ENCODE measurements at regions not wholly inside any gene's neighbourhood (a gene's known extent, or its start where the extent isn't known, plus 50 kb on each side); places are given as distances from the start of the nearest gene placed in this dataset.

GRCh38 chr16:86761111-86762031 is 183.0 kb downstream of the FOXL1 start:
- no peak for DNase-seq (ENCODE audit: low read depth)
- H3K4me3 ChIP-seq (ENCODE audit: low read depth, low read length): peak overlapping the region; percentile 32

- DNase-seq (ENCODE audit: low read depth): no peak
- H3K4me3 ChIP-seq (ENCODE audit: low read depth, low read length): peak overlapping the region; percentile 32
These were observed 183.7 kb downstream of the FOXL1 start for GRCh38 chr16:86762095-86762494.

- no peak for DNase-seq (ENCODE audit: low read depth)
- no peak overlapping the region for H3K4me3 ChIP-seq (ENCODE audit: low read depth, low read length)
These were observed 185.5 kb downstream of the FOXL1 start for GRCh38 chr16:86763819-86764218.

- no peak for DNase-seq (ENCODE audit: low read depth)
- no peak overlapping the region for H3K4me3 ChIP-seq (ENCODE audit: low read depth, low read length)
These were observed 186.2 kb downstream of the FOXL1 start for GRCh38 chr16:86764551-86764950.

GRCh38 chr16:86765389-86766026 is 187.2 kb downstream of the FOXL1 start:
- no peak for DNase-seq (ENCODE audit: low read depth)

GRCh38 chr16:86766700-86767099 is 188.4 kb downstream of the FOXL1 start:
- H3K4me3 ChIP-seq (ENCODE audit: low read depth, low read length): no peak overlapping the region
- DNase-seq (ENCODE audit: low read depth): no peak

More at GRCh38 chr16:86765389-86766026, 187.2 kb downstream of the FOXL1 start:
- H3K4me3 ChIP-seq (ENCODE audit: low read depth, low read length): no peak overlapping the region

- H3K4me3 ChIP-seq (ENCODE audit: low read depth, low read length): no peak overlapping the region
- DNase-seq (ENCODE audit: low read depth): no peak
These were observed 190.0 kb downstream of the FOXL1 start for GRCh38 chr16:86768228-86768791.

- no peak overlapping the region for H3K4me3 ChIP-seq (ENCODE audit: low read depth, low read length)
- DNase-seq (ENCODE audit: low read depth): no peak
These were observed 190.7 kb downstream of the FOXL1 start for GRCh38 chr16:86768999-86769398.

GRCh38 chr16:86771506-86772460 is 193.4 kb downstream of the FOXL1 start:
- DNase-seq (ENCODE audit: low read depth): no peak

GRCh38 chr16:86772671-86773353 is 194.5 kb downstream of the FOXL1 start:
- H3K4me3 ChIP-seq (ENCODE audit: low read depth, low read length): no peak overlapping the region
- DNase-seq (ENCODE audit: low read depth): peak; percentile 47

More at GRCh38 chr16:86771506-86772460, 193.4 kb downstream of the FOXL1 start:
- H3K4me3 ChIP-seq (ENCODE audit: low read depth, low read length): no peak overlapping the region

- no peak overlapping the region for H3K4me3 ChIP-seq (ENCODE audit: low read depth, low read length)
- no peak for DNase-seq (ENCODE audit: low read depth)
These were observed 195.0 kb downstream of the FOXL1 start for GRCh38 chr16:86773354-86773715.

GRCh38 chr16:86774931-86775330 is 196.6 kb downstream of the FOXL1 start:
- H3K4me3 ChIP-seq (ENCODE audit: low read depth, low read length): no peak overlapping the region
- DNase-seq (ENCODE audit: low read depth): no peak

- DNase-seq (ENCODE audit: low read depth): no peak
- no peak overlapping the region for H3K4me3 ChIP-seq (ENCODE audit: low read depth, low read length)
These were observed 197.2 kb downstream of the FOXL1 start for GRCh38 chr16:86775511-86775921.

GRCh38 chr16:86777381-86777946 is 199.1 kb downstream of the FOXL1 start:
- no peak for DNase-seq (ENCODE audit: low read depth)
- no peak overlapping the region for H3K4me3 ChIP-seq (ENCODE audit: low read depth, low read length)

GRCh38 chr16:86778108-86778745 is 199.9 kb downstream of the FOXL1 start:
- no peak overlapping the region for H3K4me3 ChIP-seq (ENCODE audit: low read depth, low read length)
- DNase-seq (ENCODE audit: low read depth): no peak

GRCh38 chr16:86778978-86779377 is 200.6 kb downstream of the FOXL1 start:
- no peak overlapping the region for H3K4me3 ChIP-seq (ENCODE audit: low read depth, low read length)
- DNase-seq (ENCODE audit: low read depth): no peak

GRCh38 chr16:86781046-86781445 is 202.7 kb downstream of the FOXL1 start:
- H3K4me3 ChIP-seq (ENCODE audit: low read depth, low read length): no peak overlapping the region
- no peak for DNase-seq (ENCODE audit: low read depth)

Measured in skeletal muscle cell (primary cell).